GM18505 (cell line): ENCODE measurements at regions not wholly inside any gene's neighbourhood (a gene's known extent, or its start where the extent isn't known, plus 50 kb on each side); places are given as distances from the start of the nearest gene placed in this dataset.
"Not testable (repeated sequence)": the region's sequence is repeated elsewhere in the genome, so short reads cannot be mapped to it uniquely, and the experiment has no call there.

Source experiments
- ATAC-seq: cut with Tn5 transposase; IDR thresholded peaks from one replicate; pipeline ENCODE4 v1.9.1; 2021; ENCODE audit not compliant: unreplicated experiment
- POLR2A ChIP-seq: IDR thresholded peaks from 4 replicates; pipeline ENCODE4 v1.6.1; 2011; ENCODE audit warnings: borderline replicate concordance; ENCODE audit not compliant: insufficient read depth, insufficient read length; ENCODE audit errors: extremely low read depth

DNA sequence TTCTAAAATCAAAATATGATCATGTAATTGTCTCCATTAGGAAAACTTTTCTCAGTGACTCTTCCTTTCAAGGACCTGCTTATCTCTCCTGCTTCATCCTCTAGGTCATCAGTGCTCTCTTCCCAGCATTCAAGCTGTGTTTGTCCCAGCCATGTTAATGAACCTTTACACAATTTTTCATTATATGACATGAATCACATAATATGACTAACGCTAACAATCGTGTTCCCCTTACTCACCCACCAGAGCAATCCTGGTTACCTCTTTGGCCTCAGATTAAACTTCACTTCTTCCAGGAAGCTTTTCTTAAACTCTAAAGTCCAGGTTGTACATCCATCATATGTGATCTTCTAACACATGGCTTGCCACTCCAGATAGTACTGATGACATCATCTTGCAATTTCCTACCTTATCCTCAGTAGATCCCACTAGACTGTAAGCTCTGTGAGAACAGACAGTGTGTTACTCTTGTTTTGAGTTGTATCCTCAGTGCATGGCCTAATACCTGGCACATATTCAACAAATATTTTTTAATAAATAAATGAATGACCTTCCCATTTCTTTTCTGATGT is 882.9 kb upstream of the ZEB2 start:
- no peak for ATAC-seq
- no peak for TF ChIP-seq POLR2A

GRCh38 chr2:145399131-145399530 is 879.2 kb upstream of the ZEB2 start:
- no peak for ATAC-seq
- no peak for TF ChIP-seq POLR2A

DNA sequence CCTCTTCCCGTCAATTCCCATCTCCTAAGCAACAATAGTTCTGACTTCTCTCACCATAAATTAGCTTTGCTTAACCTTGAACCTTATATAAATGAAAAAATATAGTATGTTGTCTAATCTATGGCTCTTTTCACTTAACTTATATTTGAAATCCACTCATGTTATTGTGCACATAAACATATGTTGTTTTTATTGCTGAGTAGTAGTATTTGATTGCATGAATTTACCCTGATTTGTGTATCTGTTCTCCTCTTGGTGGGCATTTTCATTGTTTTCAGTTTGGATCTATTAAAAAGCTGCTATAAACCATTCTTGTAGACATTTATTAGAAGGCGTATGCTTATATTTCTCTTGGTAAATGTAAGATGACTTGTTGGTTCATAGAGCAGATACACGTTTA is 874.3 kb upstream of the ZEB2 start:
- no peak for TF ChIP-seq POLR2A

DNA sequence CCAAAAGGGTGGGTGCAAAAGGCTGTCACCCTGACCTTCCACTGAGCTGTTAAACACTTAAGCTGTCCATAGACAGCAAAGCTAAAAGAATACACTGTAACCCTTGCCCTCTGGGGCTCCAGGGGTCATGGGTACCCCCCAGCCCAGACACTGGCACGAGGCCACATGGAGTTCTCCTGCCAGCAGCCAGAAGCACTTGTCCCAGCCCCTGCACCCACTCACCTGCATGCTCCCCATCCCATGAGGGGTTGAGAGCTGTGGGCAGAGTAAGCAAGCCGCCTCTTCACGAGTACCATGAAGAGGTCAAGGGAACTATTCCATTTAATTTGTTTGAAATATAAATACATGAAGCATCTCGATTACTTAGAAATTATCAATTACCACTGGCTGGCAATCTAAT is 867.1 kb upstream of the ZEB2 start:
- no peak for TF ChIP-seq POLR2A
- no peak for ATAC-seq

More for the DNA sequence above, 874.3 kb upstream of the ZEB2 start:
- ATAC-seq, result no peak

DNA sequence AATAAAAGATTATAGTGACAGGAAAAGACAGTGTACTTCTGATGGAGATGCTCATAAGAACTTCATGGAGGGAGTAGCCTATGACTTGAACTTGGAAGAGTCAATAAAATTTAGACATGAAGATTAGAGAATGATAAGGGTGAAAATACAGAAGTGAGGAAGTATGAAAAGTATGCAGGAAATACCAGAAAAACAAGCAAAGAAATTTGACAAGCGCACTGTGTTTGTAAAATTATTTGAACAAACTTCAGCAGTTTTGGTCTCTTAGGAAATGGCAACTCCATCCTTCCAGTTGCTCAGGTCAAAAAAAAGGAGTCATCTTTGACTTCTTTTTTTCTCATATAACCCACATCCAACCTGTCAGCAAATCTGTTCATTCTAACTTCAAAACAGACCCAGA is 864.0 kb upstream of the ZEB2 start:
- no peak for ATAC-seq
- no peak for TF ChIP-seq POLR2A

- no peak for ATAC-seq
- no peak for TF ChIP-seq POLR2A
These were observed 860.6 kb upstream of the ZEB2 start for GRCh38 chr2:145380436-145381017.

DNA sequence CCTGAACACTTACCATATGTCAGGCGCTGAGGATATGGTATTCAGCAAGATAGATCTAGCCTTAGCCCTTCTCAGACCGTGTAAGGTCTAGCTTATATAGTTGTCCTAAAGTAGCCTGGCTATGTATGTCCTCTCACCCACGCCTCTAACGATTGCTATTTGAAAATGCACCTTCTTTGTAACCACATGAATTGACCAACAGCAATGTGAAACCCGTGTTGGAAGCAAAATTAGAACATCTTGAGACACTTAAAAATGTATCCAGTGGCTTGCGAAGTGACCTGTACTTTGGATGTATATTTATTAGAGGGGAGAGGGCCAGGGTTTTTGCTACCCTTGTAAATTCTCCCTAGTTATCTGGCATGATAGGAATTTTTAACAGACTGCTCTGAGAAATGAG is 860.0 kb upstream of the ZEB2 start:
- ATAC-seq, result no peak
- TF ChIP-seq POLR2A, result no peak

DNA sequence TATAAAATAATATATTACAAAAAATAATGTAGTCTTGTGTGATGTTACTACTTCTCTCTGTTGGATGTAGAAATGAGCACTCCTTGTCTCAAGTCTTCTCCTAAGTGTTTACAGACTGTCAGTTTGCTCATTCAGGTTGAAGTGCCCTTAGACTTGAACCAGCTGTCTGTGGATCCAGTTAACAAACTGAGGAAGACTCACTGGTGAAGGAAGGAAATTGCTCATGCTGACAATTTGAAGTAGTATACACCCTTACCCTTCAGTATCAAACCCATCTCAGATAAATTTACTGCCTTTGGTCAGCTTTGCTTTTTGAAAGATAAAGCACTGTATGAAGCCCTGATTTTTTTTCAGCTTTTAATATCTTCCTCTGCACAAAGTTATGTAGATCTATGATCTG is 854.2 kb upstream of the ZEB2 start:
- no peak for ATAC-seq
- no peak for TF ChIP-seq POLR2A

GRCh38 chr2:145367334-145367733 is 847.4 kb upstream of the ZEB2 start:
- not testable (repeated sequence) for ATAC-seq

GRCh38 chr2:145366341-145366740 is 846.4 kb upstream of the ZEB2 start:
- ATAC-seq, result no peak
- TF ChIP-seq POLR2A, result no peak

- no peak for ATAC-seq
- TF ChIP-seq POLR2A, result no peak
These were observed 840.3 kb upstream of the ZEB2 start for GRCh38 chr2:145360129-145360790.

GRCh38 chr2:145359561-145359960 is 839.6 kb upstream of the ZEB2 start:
- no peak for ATAC-seq
- TF ChIP-seq POLR2A, result no peak

- ATAC-seq, result no peak
- no peak for TF ChIP-seq POLR2A
These were observed 836.1 kb upstream of the ZEB2 start for GRCh38 chr2:145356056-145356455.

- ATAC-seq, result no peak
- no peak for TF ChIP-seq POLR2A
These were observed 832.6 kb upstream of the ZEB2 start for GRCh38 chr2:145352484-145352883.
